ENCODE measurements at regions not wholly inside any gene's neighbourhood (a gene's known extent, or its start where the extent isn't known, plus 50 kb on each side); places are given as distances from the start of the nearest gene placed in this dataset.

- no peak for TF ChIP-seq CTCF (IDR thresholded peaks at IDR 0.05)
- no peak for TF ChIP-seq POLR2A (IDR thresholded peaks at IDR 0.05)
Observed at GRCh38 chr17:73782231-73782630, 138.0 kb upstream of the SDK2 start.

Data from esophagus squamous epithelium (tissue), 4 donors.